HPDE6-E6E7 (cell line): ENCODE measurements at regions not wholly inside any gene's neighbourhood (a gene's known extent, or its start where the extent isn't known, plus 50 kb on each side); places are given as distances from the start of the nearest gene placed in this dataset.
"Not testable (repeated sequence)": the region's sequence is repeated elsewhere in the genome, so short reads cannot be mapped to it uniquely, and the experiment has no call there.

Source experiments
- DNase-seq: peaks from one replicate; pipeline ENCODE4 v3.0.0; 2011; ENCODE audit warnings: missing footprints; ENCODE audit errors: extremely low spot score

GRCh38 chr13:53382008-53382407, 353.4 kb downstream of the OLFM4 start:
- no peak for DNase-seq

GRCh38 chr13:53398051-53398450, 369.4 kb downstream of the OLFM4 start:
- DNase-seq: no peak

GRCh38 chr13:53405616-53406015, 377.0 kb downstream of the OLFM4 start:
- DNase-seq: no peak

- no peak for DNase-seq
These were observed 379.7 kb downstream of the OLFM4 start for GRCh38 chr13:53408306-53408705.

- DNase-seq: no peak
These were observed 380.4 kb downstream of the OLFM4 start for GRCh38 chr13:53408847-53409568.

GRCh38 chr13:53411463-53411862, 382.9 kb downstream of the OLFM4 start:
- no peak for DNase-seq

GRCh38 chr13:53415135-53415534, 386.5 kb downstream of the OLFM4 start:
- no peak for DNase-seq

- no peak for DNase-seq
These were observed 389.0 kb downstream of the OLFM4 start for GRCh38 chr13:53417601-53418000.

GRCh38 chr13:53422415-53422814, 393.8 kb downstream of the OLFM4 start:
- DNase-seq: no peak

GRCh38 chr13:53436396-53436795, 407.8 kb downstream of the OLFM4 start:
- DNase-seq: no peak

- DNase-seq: no peak
These were observed 411.0 kb downstream of the OLFM4 start for GRCh38 chr13:53439439-53440225.

GRCh38 chr13:53442979-53443378, 414.4 kb downstream of the OLFM4 start:
- DNase-seq: no peak

- no peak for DNase-seq
These were observed 417.1 kb downstream of the OLFM4 start for GRCh38 chr13:53445686-53446085.

- no peak for DNase-seq
These were observed 418.8 kb downstream of the OLFM4 start for GRCh38 chr13:53447456-53447855.

- DNase-seq: no peak
These were observed 419.2 kb downstream of the OLFM4 start for GRCh38 chr13:53447863-53448262.

- not testable (repeated sequence) for DNase-seq
These were observed 423.7 kb downstream of the OLFM4 start for GRCh38 chr13:53452263-53452808.

GRCh38 chr13:53460796-53461195, 432.2 kb downstream of the OLFM4 start:
- DNase-seq: no peak

- no peak for DNase-seq
These were observed 434.5 kb downstream of the OLFM4 start for GRCh38 chr13:53463106-53463505.

- no peak for DNase-seq
These were observed 438.0 kb downstream of the OLFM4 start for GRCh38 chr13:53466576-53466975.

- DNase-seq: no peak
These were observed 444.8 kb downstream of the OLFM4 start for GRCh38 chr13:53473397-53473796.

GRCh38 chr13:53474878-53475277, 446.3 kb downstream of the OLFM4 start:
- DNase-seq: no peak

GRCh38 chr13:53490752-53491151, 462.1 kb downstream of the OLFM4 start:
- DNase-seq: no peak

- no peak for DNase-seq
These were observed 465.8 kb downstream of the OLFM4 start for GRCh38 chr13:53494406-53494805.
